Activated T-helper 2 cell treated with anti-CD3 and anti-CD28 coated beads, Interferon-gamma antibody, Interleukin-2, Interleukin-4, amounts not matched to agents 10 μg/mL and 5 μg/mL and 100 μg/mL, durations not matched to agents 14 hours and 24 hours and 36 hours (primary cell): ENCODE measurements at regions not wholly inside any gene's neighbourhood (a gene's known extent, or its start where the extent isn't known, plus 50 kb on each side); places are given as distances from the start of the nearest gene placed in this dataset.
"Not testable (repeated sequence)": the region's sequence is repeated elsewhere in the genome, so short reads cannot be mapped to it uniquely, and the experiment has no call there.

Source experiments
- DNase-seq: peaks from one replicate; pipeline ENCODE4 v3.0.0; 2021; ENCODE audit warnings: low spot score
- H3K27ac Mint-ChIP-seq: one replicate; pipeline ENCODE4 v1.8.0; 2021; ENCODE audit warnings: mixed read lengths
- H3K27me3 Mint-ChIP-seq: one replicate; pipeline ENCODE4 v1.8.0; 2021; ENCODE audit warnings: low read depth, mixed read lengths
- H3K36me3 Mint-ChIP-seq: one replicate; pipeline ENCODE4 v1.8.0; 2021; ENCODE audit warnings: low read depth, mixed read lengths
- H3K4me1 Mint-ChIP-seq: one replicate; pipeline ENCODE4 v1.8.0; 2021; ENCODE audit warnings: low read depth, mixed read lengths
- H3K4me3 Mint-ChIP-seq: one replicate; pipeline ENCODE4 v1.8.0; 2021; ENCODE audit warnings: low read depth, mild to moderate bottlenecking, moderate library complexity, mixed read lengths
- H3K9me3 Mint-ChIP-seq: one replicate; pipeline ENCODE4 v1.8.0; 2021; ENCODE audit warnings: mixed read lengths
- intact Hi-C: fragments of 100-400 bp; cut with micrococcal nuclease; formaldehyde crosslinking; loops from one replicate; pipeline ENCODE4 v1.15.1; 2023

GRCh38 chr5:21581508-21581907, 1271.6 kb downstream of the CDH12 start:
- intact Hi-C loops = no loop called here
- H3K9me3 Mint-ChIP-seq = peaks cover 18% of the 10 kb centered on the region
- no peak overlapping the region for H3K4me3 Mint-ChIP-seq
- no peaks in the 10 kb centered on the region for H3K4me1 Mint-ChIP-seq
- no peaks in the 10 kb centered on the region for H3K36me3 Mint-ChIP-seq
- H3K27ac Mint-ChIP-seq = no peak overlapping the region
- no peak for DNase-seq
- no peaks in the 10 kb centered on the region for H3K27me3 Mint-ChIP-seq

- Mint-ChIP-seq H3K27me3 (no peaks in the 10 kb centered on the region), H3K36me3 (no peaks in the 10 kb centered on the region), H3K9me3 (peaks cover 9% of the 10 kb centered on the region), H3K4me1 (no peaks in the 10 kb centered on the region), H3K4me3 (no peak overlapping the region), H3K27ac (no peak overlapping the region)
- DNase-seq = no peak
- intact Hi-C loops = no loop called here
These were observed 1278.2 kb downstream of the CDH12 start for GRCh38 chr5:21574961-21575360.

DNA sequence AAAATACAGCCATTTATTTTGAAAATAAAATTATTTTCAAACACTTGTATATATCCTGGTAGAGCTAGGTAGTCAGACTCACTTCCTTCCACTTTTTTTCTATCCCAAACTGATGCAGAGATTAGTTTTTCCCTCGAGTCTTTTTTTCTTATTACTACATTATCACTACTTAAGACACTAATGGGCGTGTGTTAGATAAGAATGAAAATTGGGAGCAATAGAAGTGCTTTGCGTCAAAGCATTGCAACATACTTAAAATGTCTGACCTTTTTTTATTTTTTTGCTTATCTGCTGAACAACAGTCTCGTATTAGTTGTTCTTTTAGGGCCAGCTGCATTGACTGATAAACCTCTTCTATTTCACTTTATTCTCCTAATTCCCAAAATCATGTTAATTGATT, 1278.7 kb downstream of the CDH12 start:
- Mint-ChIP-seq H3K4me3 (no peak overlapping the region), H3K27me3 (no peaks in the 10 kb centered on the region), H3K36me3 (no peaks in the 10 kb centered on the region), H3K9me3 (peaks cover 9% of the 10 kb centered on the region), H3K27ac (no peak overlapping the region), H3K4me1 (no peaks in the 10 kb centered on the region)
- DNase-seq = no peak
- intact Hi-C loops = no loop called here

GRCh38 chr5:21573416-21574314, 1279.5 kb downstream of the CDH12 start:
- peaks cover 9% of the 10 kb centered on the region for H3K9me3 Mint-ChIP-seq
- no peaks in the 10 kb centered on the region for H3K27me3 Mint-ChIP-seq
- no peaks in the 10 kb centered on the region for H3K4me1 Mint-ChIP-seq
- no peak for DNase-seq
- intact Hi-C loops = no loop called here
- no peaks in the 10 kb centered on the region for H3K36me3 Mint-ChIP-seq
- no peak overlapping the region for H3K4me3 Mint-ChIP-seq
- no peak overlapping the region for H3K27ac Mint-ChIP-seq

GRCh38 chr5:21571196-21571595, 1281.9 kb downstream of the CDH12 start:
- DNase-seq, intact Hi-C loops, H3K4me3 Mint-ChIP-seq, H3K9me3 Mint-ChIP-seq, H3K27me3 Mint-ChIP-seq, H3K4me1 Mint-ChIP-seq, H3K36me3 Mint-ChIP-seq, H3K27ac Mint-ChIP-seq: not testable (repeated sequence)

GRCh38 chr5:21559109-21559508, 1294.0 kb downstream of the CDH12 start:
- H3K4me1 Mint-ChIP-seq, intact Hi-C loops: not testable (repeated sequence)

DNA sequence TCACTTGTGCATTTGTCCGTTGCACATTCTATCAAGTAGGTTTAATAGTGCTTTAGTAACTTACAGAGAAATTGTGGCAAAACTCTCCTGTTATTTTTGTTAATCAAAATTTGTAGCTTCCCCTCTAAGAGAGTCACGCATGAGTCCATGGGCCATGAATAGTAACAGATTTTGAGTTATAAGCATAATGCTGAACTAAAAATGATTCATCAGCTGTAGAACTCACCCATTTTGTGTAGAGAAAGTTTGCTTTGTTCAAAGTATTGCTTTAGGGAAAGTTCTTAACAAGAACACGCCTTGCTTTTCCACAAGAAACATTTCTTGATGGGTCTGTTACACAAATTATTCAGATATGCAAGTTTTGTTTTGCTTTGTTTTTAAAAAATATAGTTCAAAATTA, 1300.9 kb downstream of the CDH12 start:
- H3K4me3 Mint-ChIP-seq, H3K27me3 Mint-ChIP-seq, H3K4me1 Mint-ChIP-seq, H3K9me3 Mint-ChIP-seq, H3K36me3 Mint-ChIP-seq, H3K27ac Mint-ChIP-seq, intact Hi-C loops, DNase-seq: not testable (repeated sequence)

More at GRCh38 chr5:21559109-21559508, 1294.0 kb downstream of the CDH12 start:
- H3K36me3 Mint-ChIP-seq, DNase-seq, H3K27ac Mint-ChIP-seq, H3K4me3 Mint-ChIP-seq, H3K9me3 Mint-ChIP-seq, H3K27me3 Mint-ChIP-seq: not testable (repeated sequence)

DNA sequence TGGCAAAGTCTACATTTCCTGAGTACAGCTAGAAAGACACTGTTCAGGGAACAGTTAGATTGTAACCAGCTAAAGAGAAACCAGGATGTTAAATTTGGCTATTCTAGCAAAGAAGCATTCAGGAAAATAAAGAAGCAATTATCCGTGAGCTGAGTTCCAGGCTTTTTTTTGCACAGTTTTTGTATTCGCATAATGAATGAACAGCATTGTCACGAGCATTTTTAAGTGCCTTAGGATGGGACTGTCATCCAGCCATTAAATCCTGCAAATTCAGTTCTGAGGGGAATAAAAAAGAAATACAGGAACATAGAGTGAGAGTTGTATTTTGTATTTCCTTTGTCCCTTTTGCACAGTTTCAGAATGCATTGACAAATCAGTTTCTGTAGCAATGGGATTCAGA, 1302.2 kb downstream of the CDH12 start:
- H3K27ac Mint-ChIP-seq, DNase-seq, intact Hi-C loops, H3K9me3 Mint-ChIP-seq, H3K4me3 Mint-ChIP-seq, H3K4me1 Mint-ChIP-seq, H3K36me3 Mint-ChIP-seq, H3K27me3 Mint-ChIP-seq: not testable (repeated sequence)

- DNase-seq, H3K4me1 Mint-ChIP-seq: not testable (repeated sequence)
These were observed 1305.5 kb downstream of the CDH12 start for GRCh38 chr5:21547656-21548055.

DNA sequence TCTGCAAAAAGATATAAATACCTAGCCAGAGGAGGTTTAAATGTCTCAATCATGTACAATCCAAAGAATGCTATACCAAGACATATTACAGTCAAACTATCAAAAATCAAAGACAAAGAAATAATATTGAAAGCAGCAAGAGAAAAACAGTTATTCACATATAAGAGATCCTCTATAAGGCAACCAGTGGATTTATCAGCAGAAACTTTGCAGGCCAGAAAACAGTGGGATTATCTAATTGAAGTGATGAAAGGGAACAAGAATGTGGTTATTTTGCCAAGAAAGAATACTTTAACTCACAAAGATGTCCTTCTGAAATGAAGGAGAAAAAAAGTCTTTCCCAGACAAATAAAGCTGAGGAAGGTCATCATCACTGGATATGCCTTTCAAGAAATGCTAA, 1318.0 kb downstream of the CDH12 start:
- H3K4me3 Mint-ChIP-seq, DNase-seq, intact Hi-C loops, H3K27ac Mint-ChIP-seq, H3K9me3 Mint-ChIP-seq, H3K27me3 Mint-ChIP-seq, H3K36me3 Mint-ChIP-seq, H3K4me1 Mint-ChIP-seq: not testable (repeated sequence)

More at GRCh38 chr5:21547656-21548055, 1305.5 kb downstream of the CDH12 start:
- H3K9me3 Mint-ChIP-seq, H3K36me3 Mint-ChIP-seq, H3K27me3 Mint-ChIP-seq, intact Hi-C loops, H3K4me3 Mint-ChIP-seq, H3K27ac Mint-ChIP-seq: not testable (repeated sequence)

GRCh38 chr5:21521157-21521556, 1332.0 kb downstream of the CDH12 start:
- H3K36me3 Mint-ChIP-seq, H3K27me3 Mint-ChIP-seq, intact Hi-C loops, H3K27ac Mint-ChIP-seq, H3K9me3 Mint-ChIP-seq, DNase-seq, H3K4me3 Mint-ChIP-seq, H3K4me1 Mint-ChIP-seq: not testable (repeated sequence)

- H3K9me3 Mint-ChIP-seq, H3K4me1 Mint-ChIP-seq, H3K27me3 Mint-ChIP-seq, H3K36me3 Mint-ChIP-seq, intact Hi-C loops, DNase-seq, H3K27ac Mint-ChIP-seq, H3K4me3 Mint-ChIP-seq: not testable (repeated sequence)
These were observed 1356.2 kb downstream of the CDH12 start for GRCh38 chr5:21496926-21497325.

DNA sequence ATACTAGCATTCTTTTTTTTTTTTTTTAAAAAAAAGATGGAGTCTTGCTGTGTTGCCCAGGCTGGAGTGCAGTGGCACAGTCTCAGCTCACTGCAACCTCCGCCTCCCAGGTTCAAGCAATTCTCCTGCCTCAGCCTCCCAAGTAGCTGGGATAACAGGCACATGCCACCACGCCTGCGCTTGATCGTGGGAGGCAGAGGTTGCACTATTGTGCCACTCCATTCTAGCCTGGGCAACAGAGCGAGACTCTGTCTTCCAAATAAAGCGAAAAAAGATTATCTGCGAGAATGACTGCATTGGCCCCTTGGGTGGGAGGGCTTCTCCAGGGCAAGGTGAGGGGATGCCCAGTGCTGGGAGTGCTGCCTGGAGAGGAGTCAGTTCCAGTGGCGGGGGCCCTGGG, 1357.1 kb downstream of the CDH12 start:
- H3K9me3 Mint-ChIP-seq, H3K27ac Mint-ChIP-seq, H3K27me3 Mint-ChIP-seq, H3K4me3 Mint-ChIP-seq, intact Hi-C loops, H3K36me3 Mint-ChIP-seq, H3K4me1 Mint-ChIP-seq: not testable (repeated sequence)
- peak; percentile 11 for DNase-seq
